ENCODE measurements at regions not wholly inside any gene's neighbourhood (a gene's known extent, or its start where the extent isn't known, plus 50 kb on each side); places are given as distances from the start of the nearest gene placed in this dataset.

DNA sequence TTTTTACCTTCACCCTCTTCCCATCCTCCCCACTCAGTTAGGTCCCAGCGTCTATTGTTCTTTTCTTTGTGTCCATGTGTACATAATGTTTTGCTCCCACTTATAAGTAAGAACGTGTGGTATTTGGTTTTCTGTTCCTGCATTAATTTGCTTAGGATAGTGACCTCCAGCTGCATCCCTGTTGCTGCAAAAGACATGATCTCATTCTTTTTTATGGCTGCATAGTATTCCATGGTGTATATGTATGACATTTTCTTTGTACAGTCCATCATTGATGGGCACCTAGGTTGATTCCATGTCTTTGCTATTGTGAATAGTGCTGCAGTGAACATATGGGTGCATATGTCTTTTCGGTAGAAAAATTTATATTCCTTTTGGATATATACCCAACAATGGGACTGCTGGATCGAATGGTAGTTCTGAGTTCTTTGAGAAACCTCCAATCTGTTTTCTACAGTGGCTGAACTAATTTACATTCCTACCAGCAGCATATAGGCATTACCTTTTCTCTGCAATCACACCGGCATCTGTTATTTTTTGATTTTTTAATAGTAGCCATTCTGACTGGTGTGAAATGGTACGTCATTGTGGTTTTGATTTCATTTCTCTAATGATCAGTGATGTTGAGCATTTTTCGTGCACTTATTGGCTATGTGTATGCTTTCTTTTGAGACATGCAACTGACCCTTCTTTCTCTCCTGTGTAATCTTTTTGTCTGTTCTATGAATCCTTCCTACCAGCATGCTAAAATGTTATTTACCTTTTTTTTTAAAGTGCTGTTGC lies 279.7 kb upstream of the AMIGO2 start:
- TF ChIP-seq, protein P1, sequence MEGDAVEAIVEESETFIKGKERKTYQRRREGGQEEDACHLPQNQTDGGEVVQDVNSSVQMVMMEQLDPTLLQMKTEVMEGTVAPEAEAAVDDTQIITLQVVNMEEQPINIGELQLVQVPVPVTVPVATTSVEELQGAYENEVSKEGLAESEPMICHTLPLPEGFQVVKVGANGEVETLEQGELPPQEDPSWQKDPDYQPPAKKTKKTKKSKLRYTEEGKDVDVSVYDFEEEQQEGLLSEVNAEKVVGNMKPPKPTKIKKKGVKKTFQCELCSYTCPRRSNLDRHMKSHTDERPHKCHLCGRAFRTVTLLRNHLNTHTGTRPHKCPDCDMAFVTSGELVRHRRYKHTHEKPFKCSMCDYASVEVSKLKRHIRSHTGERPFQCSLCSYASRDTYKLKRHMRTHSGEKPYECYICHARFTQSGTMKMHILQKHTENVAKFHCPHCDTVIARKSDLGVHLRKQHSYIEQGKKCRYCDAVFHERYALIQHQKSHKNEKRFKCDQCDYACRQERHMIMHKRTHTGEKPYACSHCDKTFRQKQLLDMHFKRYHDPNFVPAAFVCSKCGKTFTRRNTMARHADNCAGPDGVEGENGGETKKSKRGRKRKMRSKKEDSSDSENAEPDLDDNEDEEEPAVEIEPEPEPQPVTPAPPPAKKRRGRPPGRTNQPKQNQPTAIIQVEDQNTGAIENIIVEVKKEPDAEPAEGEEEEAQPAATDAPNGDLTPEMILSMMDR (IDR thresholded peaks at IDR 0.05): no peak
- no peak for TF ChIP-seq FOXM1 (IDR thresholded peaks at IDR 0.05; ENCODE audit: low read depth)
- no peak for TF ChIP-seq SIN3A (IDR thresholded peaks at IDR 0.05; ENCODE audit: borderline replicate concordance, low read depth, low read length)
- no peak for TF ChIP-seq RAD21 (IDR thresholded peaks at IDR 0.05; ENCODE audit: low read length)
- TF ChIP-seq POLR2AphosphoS5 (IDR thresholded peaks at IDR 0.05; ENCODE audit: low read depth, low read length): no peak
- no peak for TF ChIP-seq TAF1 (IDR thresholded peaks at IDR 0.05; ENCODE audit: borderline replicate concordance, low read depth, low read length)
- TF ChIP-seq TCF12 (IDR thresholded peaks at IDR 0.05): no peak
- TF ChIP-seq EP300 (IDR thresholded peaks at IDR 0.05; ENCODE audit: borderline replicate concordance in 1 of 2, low read depth in 1 of 2, low read length in 1 of 2): no peak

All from SK-N-SH (cell line).